Fibroblast of skin of left quadriceps (primary cell): ENCODE measurements at regions not wholly inside any gene's neighbourhood (a gene's known extent, or its start where the extent isn't known, plus 50 kb on each side); places are given as distances from the start of the nearest gene placed in this dataset.

Experiments
- DNase-seq, 2 experiments: peaks; one replicate each; pipeline ENCODE4 v3.0.0-alpha.2; 2013; ENCODE audit warnings: low read depth in 2 of 2

DNA sequence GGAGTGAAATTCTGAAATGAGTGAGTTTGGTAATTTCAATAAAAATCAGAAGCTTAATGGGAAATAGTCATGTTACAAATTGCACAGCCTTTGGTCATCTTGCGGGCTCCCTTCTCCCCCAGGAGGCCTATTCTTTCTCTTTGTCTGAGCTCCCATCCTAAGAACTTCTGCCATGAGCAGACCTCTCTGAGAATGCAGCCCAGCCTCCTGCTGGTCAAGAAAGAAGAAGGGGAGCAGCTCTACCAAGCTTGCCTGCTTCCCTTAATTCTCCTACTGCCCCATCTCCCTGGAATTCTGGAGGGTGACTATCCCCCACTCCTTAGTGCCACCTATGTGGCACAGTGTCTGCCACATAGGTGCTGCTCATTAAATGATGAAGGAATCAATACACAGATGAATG is 300.7 kb upstream of the DAB1 start:
- no peak for DNase-seq

DNA sequence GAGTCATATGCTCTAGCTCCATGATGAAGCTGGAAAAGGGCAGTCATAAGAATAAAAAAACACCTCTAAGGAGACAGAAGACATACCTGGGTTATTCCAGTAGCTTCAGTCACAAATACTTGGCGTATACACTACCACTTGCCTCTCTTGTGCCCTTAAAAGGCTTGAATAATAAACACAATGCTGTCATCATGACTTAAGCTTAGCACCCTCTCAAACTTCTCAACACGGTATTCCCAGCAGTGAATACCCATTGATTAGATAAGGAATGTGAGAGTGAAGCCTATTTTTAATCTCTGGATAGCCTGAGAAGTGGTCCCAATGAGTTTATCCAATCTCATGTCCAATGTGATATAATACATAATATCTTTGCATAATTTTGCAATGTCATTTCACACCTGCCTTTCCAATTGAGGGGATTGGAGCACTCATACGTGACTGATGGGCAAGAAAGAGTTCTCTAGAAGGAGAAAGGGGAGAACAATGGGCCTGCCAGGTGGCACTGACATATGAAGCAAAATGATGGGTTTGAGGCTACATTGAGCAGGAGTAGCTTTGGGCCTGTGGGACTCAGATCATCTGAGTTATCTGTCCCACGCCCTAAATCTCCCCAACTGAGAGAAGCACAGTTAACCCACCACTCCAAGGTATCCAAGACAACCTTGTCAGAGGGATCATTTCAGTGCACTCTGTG is 298.6 kb upstream of the DAB1 start:
- no peak for DNase-seq

DNA sequence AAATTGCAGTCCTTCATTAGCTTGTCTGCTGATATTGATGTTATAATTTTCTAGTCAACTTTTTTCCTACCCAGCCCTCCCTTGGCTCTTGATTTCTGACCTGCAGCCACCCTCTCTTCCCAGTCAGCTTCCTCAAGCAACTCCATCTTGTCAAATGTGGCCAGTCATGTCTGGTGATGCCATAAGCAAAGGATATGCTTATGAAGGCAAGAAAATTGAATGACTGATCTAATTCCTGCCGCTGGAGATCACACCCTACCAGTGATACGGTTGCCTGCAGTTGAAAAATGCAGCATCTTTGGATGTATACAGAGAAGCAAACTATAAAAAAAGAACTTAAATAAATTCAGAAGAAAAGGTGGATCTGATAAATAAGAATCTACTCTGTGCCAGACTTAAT is 297.1 kb upstream of the DAB1 start:
- no peak for DNase-seq

DNA sequence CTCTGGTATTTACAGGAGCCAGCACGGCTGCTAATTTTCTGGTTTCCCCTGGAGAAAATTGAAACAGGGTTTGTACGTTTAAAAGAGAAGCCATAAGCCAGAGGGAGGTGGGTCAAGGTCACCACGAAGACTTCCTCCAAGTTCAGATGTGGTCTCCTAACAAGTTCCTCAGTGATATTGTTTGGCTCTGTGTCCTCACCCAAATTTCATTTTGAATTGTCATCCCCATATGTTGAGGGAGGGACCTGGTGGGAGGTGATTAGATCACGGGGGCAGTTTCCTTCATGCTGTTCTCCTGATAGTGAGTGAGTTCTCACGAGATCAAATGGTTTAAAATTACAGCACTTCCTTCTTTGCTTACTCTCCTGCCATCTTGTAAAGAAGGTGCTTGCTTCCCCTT is 295.4 kb upstream of the DAB1 start:
- DNase-seq = no peak

DNA sequence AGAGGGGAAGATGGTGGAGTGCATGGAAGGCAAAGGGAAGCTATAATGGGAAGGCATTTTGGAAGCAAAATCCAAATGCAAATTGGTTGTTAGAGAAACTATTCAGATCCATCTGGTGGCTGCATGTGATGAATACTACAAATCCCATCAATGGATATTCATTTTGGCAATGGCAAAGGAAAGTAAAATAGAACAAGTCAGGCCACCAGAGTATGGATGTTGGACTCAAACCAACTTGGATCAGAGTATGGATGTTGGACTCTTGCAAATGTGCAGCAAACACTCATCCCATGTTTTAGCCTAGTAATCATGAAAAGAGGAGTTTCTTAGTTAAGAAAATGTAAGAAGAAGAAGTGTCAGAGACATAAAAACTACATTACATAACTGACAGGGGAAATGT is 289.6 kb upstream of the DAB1 start:
- DNase-seq = no peak

DNA sequence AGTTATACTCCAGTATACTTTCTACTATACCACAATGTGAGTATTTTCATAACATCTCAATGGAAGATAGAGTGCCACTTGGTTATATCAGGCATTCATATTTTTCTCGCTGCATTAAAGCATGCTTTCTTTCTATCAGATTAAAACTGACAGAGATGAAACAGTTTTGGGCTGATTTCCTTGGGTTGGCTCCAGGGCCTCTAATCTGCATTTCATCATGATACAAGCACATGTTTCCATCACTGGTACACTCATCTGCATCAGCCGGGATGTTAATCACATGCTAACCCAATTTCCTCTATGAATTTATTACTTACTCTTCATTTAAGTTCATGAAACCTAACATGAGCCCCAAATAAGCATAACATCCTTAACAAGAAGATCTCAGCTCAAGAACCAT is 289.0 kb upstream of the DAB1 start:
- no peak for DNase-seq

DNA sequence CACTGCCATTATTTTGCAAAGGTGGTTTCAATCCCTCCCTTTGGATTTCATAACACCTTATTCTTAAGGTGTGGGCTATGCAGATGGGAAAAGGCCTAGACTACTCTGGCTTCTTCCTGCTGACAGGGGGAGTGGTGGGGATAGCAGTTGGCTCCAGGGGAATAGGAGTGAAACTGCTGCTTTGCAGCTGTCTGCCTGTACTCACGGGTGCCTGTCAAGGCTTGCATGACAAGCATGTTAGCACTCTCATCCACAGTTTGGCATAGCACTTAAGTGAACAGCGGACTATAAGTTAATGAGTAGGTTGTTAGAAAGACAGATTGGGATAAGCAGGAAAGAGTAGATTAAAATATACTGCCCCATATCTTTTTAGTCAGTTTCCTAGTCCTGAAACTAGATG is 287.5 kb upstream of the DAB1 start:
- DNase-seq = no peak

DNA sequence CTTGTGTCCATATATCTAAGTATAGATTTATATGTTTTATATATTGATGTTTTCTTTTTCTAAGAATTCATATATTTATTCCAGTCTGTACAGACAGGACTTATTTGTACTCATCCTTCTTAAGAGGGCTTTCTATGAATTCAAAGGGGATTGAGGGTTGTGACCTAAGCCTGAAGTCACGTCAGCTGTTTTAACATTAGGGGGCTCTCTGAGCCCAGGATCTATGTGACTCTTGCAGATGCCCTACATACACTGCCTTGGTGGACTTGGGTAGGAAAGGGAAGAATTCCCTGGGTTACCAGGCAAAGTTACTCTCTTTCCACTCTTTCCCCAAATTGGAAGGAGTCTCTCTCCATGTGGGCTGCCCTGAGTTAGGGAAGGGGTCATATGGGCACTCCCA is 283.8 kb upstream of the DAB1 start:
- DNase-seq = no peak

DNA sequence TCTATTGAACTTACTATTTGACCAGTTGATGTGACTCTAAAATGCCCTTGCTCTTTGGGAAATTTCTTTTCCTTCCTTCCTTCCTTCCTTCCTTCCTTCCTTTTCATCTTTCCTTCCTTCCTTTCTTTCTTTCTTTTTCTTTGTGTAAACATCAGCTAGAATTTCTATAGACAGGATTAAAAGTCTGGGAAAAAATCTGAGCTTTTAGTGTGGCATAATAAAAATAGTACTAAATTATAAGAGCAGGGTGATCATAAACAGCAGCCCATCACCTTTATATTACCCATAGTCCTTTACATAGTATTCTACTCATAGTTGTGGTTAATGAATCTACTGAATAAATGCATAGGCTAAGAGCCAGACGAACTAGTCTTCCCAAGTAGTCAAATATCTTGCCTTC is 281.0 kb upstream of the DAB1 start:
- no peak for DNase-seq

DNA sequence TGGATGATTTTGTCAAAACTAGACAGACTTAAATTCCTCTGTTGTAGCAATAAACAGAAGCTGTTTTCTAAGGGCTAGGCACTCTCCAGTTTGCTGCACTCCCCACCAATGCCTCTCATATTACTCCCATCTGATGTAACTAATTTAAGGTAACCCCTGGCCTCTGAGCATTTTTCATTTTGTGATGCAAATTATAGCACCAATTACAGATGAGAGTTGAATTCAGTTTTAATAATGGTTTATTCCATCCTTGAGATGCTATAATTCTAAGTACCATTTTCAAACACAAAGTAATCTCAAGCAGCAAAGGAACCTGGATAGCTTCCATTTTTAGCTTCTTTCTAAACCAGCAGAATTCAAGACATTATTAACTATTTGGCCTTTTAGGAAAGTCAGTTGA is 280.4 kb upstream of the DAB1 start:
- no peak for DNase-seq

DNA sequence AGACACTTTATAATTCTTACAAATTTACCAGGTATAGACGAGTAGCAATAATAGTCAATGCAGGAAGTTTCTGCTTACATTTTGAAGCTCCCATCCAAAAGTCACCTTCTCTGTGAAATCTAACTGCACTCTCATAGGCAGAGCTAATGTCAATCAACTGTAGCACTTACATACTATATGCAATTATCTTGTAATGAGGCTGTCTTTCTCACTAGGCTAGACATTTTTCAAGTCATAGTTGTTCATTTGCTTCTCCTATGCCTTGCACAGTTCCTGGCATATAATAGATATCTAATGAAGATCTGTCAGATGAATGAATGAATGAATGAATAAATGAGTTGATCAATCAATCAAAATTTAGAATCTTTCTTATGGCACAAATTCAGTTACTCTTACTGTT is 273.0 kb upstream of the DAB1 start:
- DNase-seq = no peak

DNA sequence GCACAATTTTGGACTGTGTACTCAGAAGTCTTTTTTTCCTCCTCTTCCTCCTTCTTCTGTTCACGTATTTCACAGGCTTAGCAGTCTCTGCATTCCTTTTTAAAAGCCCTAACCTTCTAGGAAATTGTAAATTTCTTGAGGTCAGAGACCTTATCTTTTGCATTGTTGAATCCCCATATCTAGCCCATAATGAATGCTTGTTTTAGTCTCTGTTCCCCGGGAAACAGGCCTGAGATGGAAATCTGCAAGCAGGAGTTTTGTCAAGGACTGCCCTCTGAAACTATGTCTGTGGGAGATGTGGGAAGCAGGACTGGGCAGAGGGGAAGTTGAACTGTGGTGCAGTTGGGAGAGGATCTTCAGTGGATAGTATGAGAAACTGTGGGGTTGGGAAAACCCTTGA is 272.2 kb upstream of the DAB1 start:
- DNase-seq = no peak

DNA sequence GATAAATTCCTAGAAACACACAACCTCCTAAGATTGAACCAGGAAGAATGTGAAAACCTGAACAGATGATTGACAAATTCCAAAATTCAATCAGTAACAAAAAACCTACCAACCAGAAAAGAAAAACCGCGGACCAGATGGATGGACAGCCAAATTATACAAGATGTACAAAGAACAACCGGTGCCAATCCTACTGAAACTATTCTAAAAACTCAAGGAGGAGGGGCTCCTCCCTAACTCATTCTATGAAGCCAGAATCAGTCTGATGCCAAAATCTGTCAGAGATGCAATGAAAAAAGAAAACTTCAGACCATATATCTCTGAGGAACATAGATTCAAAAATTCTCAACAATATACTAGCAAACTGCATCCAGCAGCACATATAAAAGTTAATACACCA is 262.4 kb upstream of the DAB1 start:
- DNase-seq = no peak

DNA sequence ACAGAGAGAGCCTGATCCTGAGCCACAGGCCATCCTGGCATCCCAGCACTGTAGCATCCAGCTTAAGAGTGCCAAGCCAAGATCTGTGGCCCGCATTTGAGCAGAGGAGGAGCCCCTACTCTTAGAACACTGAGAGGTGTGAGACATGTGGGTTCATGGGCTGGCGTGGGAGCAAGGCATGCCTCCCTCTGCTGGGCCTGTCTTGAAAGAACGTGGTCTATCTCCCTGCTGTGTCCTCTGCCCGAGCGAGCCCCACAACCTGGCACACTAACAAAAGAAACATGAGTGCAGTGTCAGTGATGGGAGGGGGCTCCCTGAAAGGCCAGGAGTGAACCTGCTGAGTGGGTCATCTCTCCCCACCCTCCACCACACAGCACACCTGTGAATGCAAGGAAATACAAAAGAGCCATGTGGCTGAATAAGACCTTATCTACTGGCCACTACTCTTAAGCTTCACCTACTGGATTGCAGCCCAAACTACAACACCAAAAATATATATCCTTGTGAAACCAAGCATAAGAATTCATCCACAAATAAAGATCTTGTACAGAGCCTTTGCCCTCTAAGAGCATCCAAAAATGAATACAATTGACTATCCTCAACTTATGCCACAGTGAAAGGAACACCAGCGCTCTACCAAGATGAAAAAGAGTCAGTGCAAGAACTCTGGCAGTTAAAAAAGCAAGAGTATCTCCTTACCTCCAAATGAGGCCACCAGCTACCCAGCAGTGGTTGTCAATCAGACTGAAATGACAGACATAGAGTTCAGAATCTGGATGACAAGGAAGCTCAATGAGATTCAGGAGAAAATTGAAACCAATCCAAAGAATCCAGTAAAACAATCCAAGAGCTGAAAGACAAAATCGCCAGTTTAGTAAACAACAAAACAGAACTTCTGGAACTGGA is 259.4 kb upstream of the DAB1 start:
- no peak for DNase-seq

DNA sequence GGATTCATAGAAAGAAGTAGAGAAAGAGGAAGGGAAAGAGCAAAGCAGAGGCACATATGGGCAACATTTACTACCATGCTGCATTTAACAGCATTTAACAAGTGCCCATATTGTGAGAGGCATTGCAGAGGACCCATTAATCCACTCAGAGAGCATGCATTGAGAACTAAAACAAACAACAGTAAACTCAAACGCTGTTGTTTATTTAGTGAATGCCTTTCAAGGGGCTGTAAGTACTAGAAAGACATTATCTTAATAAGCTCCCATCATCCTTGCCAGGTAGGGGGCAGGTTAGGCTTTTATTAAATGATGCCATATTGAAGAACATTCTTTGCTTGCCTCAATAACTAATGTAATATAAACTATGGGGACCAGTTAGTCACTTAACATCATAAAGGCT is 254.3 kb upstream of the DAB1 start:
- DNase-seq = no peak

DNA sequence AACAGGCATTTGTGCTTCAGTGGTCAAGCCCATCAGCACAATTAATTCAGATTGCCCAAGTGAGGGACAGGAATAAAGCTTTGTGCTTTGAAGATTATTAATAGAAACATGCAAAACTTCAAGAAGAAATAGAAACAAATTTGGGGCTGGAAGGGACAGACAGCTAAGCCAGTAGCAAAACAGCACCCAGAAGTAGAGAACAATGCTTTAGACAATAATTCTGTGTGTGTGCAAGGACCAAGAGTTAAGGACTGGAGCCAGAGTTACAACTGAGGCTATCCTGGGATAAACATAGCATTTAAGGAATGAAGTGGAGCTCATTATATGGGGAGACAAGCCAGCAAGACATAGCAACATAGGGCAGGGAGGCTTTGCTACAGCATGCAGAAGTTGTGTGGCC is 251.9 kb upstream of the DAB1 start:
- no peak for DNase-seq

DNA sequence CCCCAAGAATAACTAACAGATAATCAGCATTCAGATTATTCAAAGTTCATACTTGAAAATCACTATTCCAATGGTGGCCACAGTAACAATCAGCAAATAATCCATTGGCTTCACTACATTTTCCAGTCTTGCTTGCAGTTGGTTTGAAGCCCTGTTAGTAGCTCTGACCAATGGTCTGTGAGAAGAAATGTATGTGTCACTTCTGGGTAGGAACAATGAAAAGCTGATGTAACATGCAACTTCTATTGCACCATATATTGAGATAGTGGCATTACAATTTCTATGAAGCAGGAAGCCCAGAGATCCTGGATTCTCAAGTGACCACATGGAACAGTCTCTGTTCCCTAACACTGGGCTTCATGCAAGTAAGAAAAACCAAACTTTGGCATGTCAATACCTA is 250.9 kb upstream of the DAB1 start:
- DNase-seq = no peak

DNA sequence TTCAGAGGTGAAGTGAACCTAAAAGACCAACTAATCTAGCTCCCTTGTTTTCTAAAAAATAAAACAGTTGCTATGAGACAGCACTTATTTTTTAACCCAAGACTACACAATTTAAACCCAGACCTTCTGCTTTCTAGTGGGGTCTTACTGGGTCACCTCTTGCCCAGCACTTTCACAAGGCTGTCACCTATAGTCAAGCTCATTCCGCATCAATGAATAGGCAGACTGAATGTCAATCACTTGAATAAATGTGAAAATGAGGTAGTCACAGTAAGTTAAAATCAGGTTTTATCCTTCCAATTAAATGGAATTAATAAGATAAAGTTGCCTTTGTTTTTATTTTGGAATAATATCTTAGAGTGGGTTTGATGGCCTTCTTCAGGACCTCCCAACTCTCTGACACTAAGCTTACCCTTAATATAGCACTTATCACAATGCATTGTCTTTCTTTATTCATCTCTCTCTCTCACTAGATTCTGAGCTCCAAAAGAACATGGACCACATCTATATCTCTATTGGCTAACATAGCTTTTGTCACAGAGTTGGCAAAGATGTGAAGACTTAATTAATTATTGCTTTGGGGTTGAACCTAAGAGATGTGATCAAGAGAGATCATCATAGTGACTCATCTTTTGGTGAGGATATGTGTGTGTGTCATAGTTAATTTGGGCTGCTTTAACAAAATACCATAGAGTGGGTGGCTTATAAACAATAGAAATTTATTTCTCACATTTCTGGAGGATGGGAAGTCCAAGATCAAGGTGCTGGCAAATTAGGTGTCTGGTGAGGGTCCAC is 248.7 kb upstream of the DAB1 start:
- DNase-seq = no peak

DNA sequence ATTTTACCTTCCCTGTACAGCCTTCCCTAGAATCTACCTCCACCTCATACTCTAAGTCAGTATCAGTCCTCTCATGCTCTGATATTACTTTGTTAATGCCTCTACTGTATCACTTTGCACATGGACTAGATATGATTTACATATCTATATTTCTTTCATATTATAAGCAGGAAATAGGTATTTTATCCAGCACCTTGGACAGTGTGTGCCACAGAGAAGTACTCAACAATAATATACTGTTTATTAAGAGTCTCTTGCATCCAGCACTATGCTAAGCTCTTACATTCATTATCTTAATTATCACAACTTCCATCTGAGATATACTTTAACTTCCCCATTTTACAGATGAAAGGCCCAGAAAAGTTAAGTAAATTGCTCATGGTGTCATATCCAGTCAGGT is 247.9 kb upstream of the DAB1 start:
- no peak for DNase-seq

DNA sequence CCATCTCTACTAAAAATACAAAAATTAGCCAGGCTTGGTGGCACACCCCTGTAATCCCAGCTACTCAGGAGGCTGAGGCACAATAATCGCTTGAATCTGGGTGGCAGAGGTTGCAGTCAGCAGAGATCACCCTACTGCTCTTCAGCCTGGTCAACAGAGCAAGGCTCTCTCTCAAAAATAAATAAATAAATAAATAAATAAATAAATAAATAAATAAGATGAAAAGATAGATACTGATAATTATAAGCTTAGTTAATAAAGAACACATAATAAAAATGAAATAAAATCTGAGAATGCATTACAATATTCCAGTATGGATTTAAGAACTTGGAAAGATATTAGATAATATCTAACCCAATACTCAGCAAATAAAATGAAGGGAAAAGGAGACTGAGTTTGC is 235.9 kb upstream of the DAB1 start:
- no peak for DNase-seq

DNA sequence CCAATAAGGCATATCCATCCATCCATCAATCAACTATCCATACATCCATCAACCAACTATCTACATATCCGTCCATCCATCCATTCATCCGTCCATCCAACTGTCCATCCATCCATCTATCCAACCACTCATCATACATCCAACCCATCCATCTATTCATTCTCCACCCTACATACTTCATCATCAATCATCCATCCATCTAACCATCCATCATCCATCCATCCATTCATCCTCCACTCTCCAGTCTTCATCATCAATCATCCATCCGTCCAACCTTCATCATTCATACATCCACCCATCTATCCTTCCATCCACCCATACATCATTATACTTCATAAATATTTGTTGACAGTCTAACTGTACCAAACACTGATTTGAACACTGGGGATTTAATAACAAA is 231.3 kb upstream of the DAB1 start:
- DNase-seq = no peak

DNA sequence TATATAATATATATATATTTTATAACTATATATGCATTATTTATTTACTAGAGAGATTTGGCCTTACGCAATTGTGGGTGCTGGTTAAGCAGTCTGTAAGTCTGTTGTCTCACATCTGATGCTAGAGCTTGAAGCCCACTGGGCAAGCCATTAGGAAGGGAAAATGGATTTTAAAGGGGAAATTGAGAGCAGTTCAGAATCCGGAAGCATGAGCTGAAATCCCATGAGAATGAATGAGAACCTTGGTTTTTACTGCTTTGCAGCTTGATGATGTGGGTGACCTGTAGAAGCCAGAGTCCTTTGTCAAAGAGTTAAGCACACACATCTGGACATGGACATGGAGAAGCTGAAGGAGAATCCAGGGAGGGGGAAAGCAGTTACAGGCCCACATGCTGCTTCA is 220.8 kb upstream of the DAB1 start:
- DNase-seq = no peak

DNA sequence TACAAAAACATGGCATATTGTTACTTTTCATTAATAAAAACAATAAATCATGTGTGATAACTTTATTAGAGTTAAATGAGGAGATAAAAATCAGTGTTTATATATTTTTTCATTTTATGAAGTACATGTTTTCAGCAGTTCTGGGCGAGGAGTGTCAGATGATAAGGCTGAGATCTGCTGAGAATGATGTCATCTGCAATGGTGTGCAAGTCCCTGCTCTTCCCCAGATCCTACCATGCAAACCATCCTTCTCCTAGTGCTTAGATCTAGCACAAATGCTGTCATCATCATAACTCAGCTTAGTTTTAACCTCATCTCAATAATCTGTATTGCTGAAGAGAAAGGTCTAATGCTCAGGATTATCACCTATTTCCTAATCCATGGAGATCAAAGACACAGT is 214.4 kb upstream of the DAB1 start:
- DNase-seq = no peak
